H1 (cell line): ENCODE measurements at regions not wholly inside any gene's neighbourhood (a gene's known extent, or its start where the extent isn't known, plus 50 kb on each side); places are given as distances from the start of the nearest gene placed in this dataset.

Experiments
- CTCF ChIA-PET: fragments of 300-600 bp; sonication (Branson Sonifier 250); formaldehyde crosslinking; loops from one replicate; lab custom pipeline; 2021; ENCODE audit not compliant: partially characterized antibody; lab: Charles Lee
- POLR2A ChIA-PET: fragments of 300-600 bp; sonication (Branson Sonifier 250); formaldehyde crosslinking; loops from one replicate; lab custom pipeline; 2021; ENCODE audit warnings: inconsistent platforms; ENCODE audit not compliant: partially characterized antibody; lab: Charles Lee
- DNase-seq, 2 experiments: peaks; one replicate each; pipeline versions ENCODE4 v3.0.0 to v3.0.0-alpha.2; 2010 to 2022; ENCODE audit warnings: low spot score in 2 of 2, low read depth in 1 of 2, mixed read lengths in 1 of 2
- FAIRE-seq: peaks from 2 replicates; lab custom pipeline; 2011; peaks lifted over from hg19 to GRCh38; lab: Jason Lieb, UNC
- H2AFZ ChIP-seq: 2 replicates; pipeline ENCODE4 v1.8.1; 2012; ENCODE audit warnings: low read length, inconsistent platforms
- H2AK5ac ChIP-seq: 2 replicates; pipeline ENCODE4 v1.6.1; 2013; ENCODE audit warnings: low read depth, low read length
- H2BK120ac ChIP-seq: replicated peaks from 2 replicates; pipeline ENCODE3; 2013; ENCODE audit warnings: low read depth, low read length, inconsistent platforms
- H2BK12ac ChIP-seq: 2 replicates; pipeline ENCODE4 v1.6.1; 2013; ENCODE audit warnings: low read depth, low read length
- H2BK15ac ChIP-seq: 2 replicates; pipeline ENCODE4 v1.6.1; 2013; ENCODE audit warnings: low read length
- H2BK20ac ChIP-seq: 2 replicates; pipeline ENCODE4 v1.6.1; 2013; ENCODE audit warnings: low read length
- H2BK5ac ChIP-seq: 2 replicates; pipeline ENCODE4 v1.6.1; 2013; ENCODE audit warnings: low read depth, low read length
- H3K14ac ChIP-seq: 2 replicates; pipeline ENCODE4 v1.6.1; 2013; ENCODE audit warnings: inconsistent platforms; ENCODE audit not compliant: insufficient read length
- H3K18ac ChIP-seq: 2 replicates; pipeline ENCODE4 v1.6.1; 2013; ENCODE audit warnings: low read length; ENCODE audit errors: extremely low read depth
- H3K23ac ChIP-seq: 2 replicates; pipeline ENCODE4 v1.6.1; 2013; ENCODE audit warnings: inconsistent platforms; ENCODE audit not compliant: insufficient read length
- H3K23me2 ChIP-seq: 2 replicates; pipeline ENCODE4 v1.6.1; 2013; ENCODE audit warnings: low read depth, low read length
- H3K27ac ChIP-seq: 2 replicates; pipeline ENCODE4 v1.6.1; 2011; ENCODE audit warnings: low read depth, low read length, inconsistent platforms
- H3K27me3 ChIP-seq, 4 experiments: replicated peaks in 1 of 4; 1 replicate in 1 of 4; 2 replicates in 3 of 4; pipeline versions ENCODE4 v1.6.1 to v1.8.1; 2011 to 2013; ENCODE audit warnings: low read length in 3 of 4, mild to moderate bottlenecking in 3 of 4, inconsistent platforms in 2 of 4, mixed read lengths in 2 of 4, moderate library complexity in 1 of 4; ENCODE audit not compliant: control insufficient read depth in 3 of 4, insufficient read depth in 3 of 4; ENCODE audit errors: extremely low read depth in 1 of 4
- H3K36me3 ChIP-seq, 4 experiments: 2 replicates each; pipeline versions ENCODE4 v1.6.1 to v1.8.1; 2011 to 2013; ENCODE audit warnings: mild to moderate bottlenecking in 4 of 4, low read length in 3 of 4, moderate library complexity in 2 of 4, control low read depth in 1 of 4, inconsistent platforms in 1 of 4; ENCODE audit not compliant: insufficient read depth in 4 of 4, control insufficient read depth in 2 of 4
- H3K4ac ChIP-seq: replicated peaks from 2 replicates; pipeline ENCODE3; 2013; ENCODE audit warnings: low read length, low read depth, mixed read lengths, inconsistent platforms; ENCODE audit not compliant: insufficient read length
- H3K4me1 ChIP-seq, 4 experiments: replicated peaks in 1 of 4; 1 replicate in 1 of 4; 2 replicates in 3 of 4; pipeline versions ENCODE4 v1.6.1 to v1.8.1; 2011 to 2013; ENCODE audit warnings: low read length in 3 of 4, inconsistent platforms in 2 of 4, mixed read lengths in 1 of 4; ENCODE audit not compliant: insufficient read depth in 4 of 4, control insufficient read depth in 3 of 4
- H3K4me2 ChIP-seq, 2 experiments: 2 replicates each; pipeline versions ENCODE4 v1.6.1 to v1.8.1; 2011 to 2013; ENCODE audit warnings: low read depth in 2 of 2, low read length in 2 of 2, control low read depth in 1 of 2, inconsistent platforms in 1 of 2, mild to moderate bottlenecking in 1 of 2; ENCODE audit not compliant: insufficient read depth in 1 of 2
- H3K4me3 ChIP-seq, 4 experiments: fragments of 200-600, 300-600 bp in 1 of 4; sonication (generic), shearing (Covaris generic), sonication (Bioruptor Twin) in 1 of 4; 2 replicates each; pipeline versions ENCODE4 v1.5.1 to v1.8.1; 2011 to 2016; ENCODE audit warnings: low read length in 4 of 4, low read depth in 3 of 4, control low read depth in 2 of 4, inconsistent platforms in 2 of 4, mild to moderate bottlenecking in 2 of 4, mixed read lengths in 1 of 4, moderate library complexity in 1 of 4; ENCODE audit not compliant: insufficient read depth in 2 of 4; ENCODE audit errors: extremely low read depth in 1 of 4
- H3K56ac ChIP-seq: replicated peaks from 2 replicates; pipeline ENCODE3; 2013; ENCODE audit warnings: low read depth, mild to moderate bottlenecking, mixed read lengths, low read length, inconsistent platforms; ENCODE audit not compliant: insufficient read length
- H3K79me1 ChIP-seq: 2 replicates; pipeline ENCODE4 v1.6.1; 2013; ENCODE audit warnings: low read depth, low read length, control low read depth
- H3K79me2 ChIP-seq, 2 experiments: 2 replicates each; pipeline versions ENCODE4 v1.6.1 to v1.8.1; 2012 to 2013; ENCODE audit warnings: low read length in 2 of 2, mild to moderate bottlenecking in 2 of 2, inconsistent platforms in 1 of 2; ENCODE audit not compliant: insufficient read depth in 2 of 2, control insufficient read depth in 1 of 2
- H3K9ac ChIP-seq, 4 experiments: replicated peaks in 1 of 4; 1 replicate in 1 of 4; 2 replicates in 3 of 4; pipeline versions ENCODE4 v1.6.1 to v1.8.1; 2011 to 2013; ENCODE audit warnings: low read depth in 3 of 4, low read length in 3 of 4, control low read depth in 2 of 4, mild to moderate bottlenecking in 2 of 4, moderate library complexity in 2 of 4, inconsistent platforms in 1 of 4; ENCODE audit errors: extremely low read depth in 1 of 4
- H3K9me3 ChIP-seq, 2 experiments: 2 replicates each; pipeline versions ENCODE4 v1.6.1 to v1.8.1; 2012 to 2013; ENCODE audit warnings: mild to moderate bottlenecking in 2 of 2, moderate library complexity in 2 of 2, control low read depth in 1 of 2, inconsistent platforms in 1 of 2, low read depth in 1 of 2, low read length in 1 of 2, mixed read lengths in 1 of 2; ENCODE audit not compliant: insufficient read depth in 2 of 2
- H4K20me1 ChIP-seq, 2 experiments: replicated peaks in 1 of 2; 2 replicates each; pipeline versions ENCODE3 to v1.8.1; 2011 to 2013; ENCODE audit warnings: inconsistent platforms in 2 of 2, low read length in 2 of 2, mild to moderate bottlenecking in 1 of 2; ENCODE audit not compliant: insufficient read depth in 2 of 2, control insufficient read depth in 1 of 2
- H4K5ac ChIP-seq: 2 replicates; pipeline ENCODE4 v1.6.1; 2013; ENCODE audit warnings: low read length, low read depth, mixed read lengths, inconsistent platforms; ENCODE audit not compliant: insufficient read length
- H4K8ac ChIP-seq: 2 replicates; pipeline ENCODE4 v1.8.0; 2013; ENCODE audit warnings: mild to moderate bottlenecking, moderate library complexity, low read length, inconsistent platforms; ENCODE audit not compliant: insufficient read depth; ENCODE audit errors: extremely low read depth
- H4K91ac ChIP-seq: replicated peaks from 2 replicates; pipeline ENCODE3; 2013; ENCODE audit warnings: low read length, mixed read lengths, inconsistent platforms; ENCODE audit not compliant: insufficient read length
- SRF ChIP-seq: IDR thresholded peaks from 2 replicates; pipeline ENCODE4 v1.6.1; 2011; ENCODE audit warnings: mild to moderate bottlenecking, low read depth, low read length, moderate library complexity
- WGBS, 2 experiments: shearing (Covaris generic) in 1 of 2; methylation state at CpG; one replicate each; pipeline versions ENCODE4 v1.1.6 to v1.1.7; 2013 to 2015; ENCODE audit warnings: low lambda C conversion rate in 2 of 2, mixed read lengths in 2 of 2, inconsistent platforms in 1 of 2, low coverage in 1 of 2, missing lambda C conversion rate in 1 of 2; ENCODE audit not compliant: insufficient replicate concordance in 2 of 2, insufficient coverage in 1 of 2, insufficient read length in 1 of 2; ENCODE audit errors: extremely low coverage in 1 of 2, missing lambda C conversion rate in 1 of 2; 5-methylcytosine and 5-hydroxymethylcytosine counted together
- TF ChIP-seq, protein P1 (sequence below): IDR thresholded peaks from 2 replicates; pipeline ENCODE4 v1.6.1; 2011; ENCODE audit warnings: low read length, improper control_type of control experiment

DNA sequence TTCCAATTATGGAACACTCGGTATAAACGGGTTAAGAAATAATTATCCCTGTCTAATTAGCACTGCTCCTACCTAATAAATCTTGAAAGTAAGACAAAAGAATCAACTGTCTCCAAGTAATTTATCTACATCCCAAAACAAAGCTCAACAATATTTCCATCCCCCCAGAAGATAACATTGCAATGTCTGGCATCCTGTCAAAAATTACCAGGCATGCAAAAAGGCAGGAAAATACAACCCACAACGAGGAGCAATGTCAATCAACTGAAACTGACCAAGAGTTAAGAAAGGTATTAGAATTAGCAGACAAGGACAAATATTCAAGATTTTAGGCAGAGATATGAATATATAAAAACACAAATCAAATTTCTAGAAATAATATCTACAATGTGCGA is 84.5 kb upstream of the SVIL start:
- no peak overlapping the region for H3K4me2 ChIP-seq
- TF ChIP-seq, protein P1, sequence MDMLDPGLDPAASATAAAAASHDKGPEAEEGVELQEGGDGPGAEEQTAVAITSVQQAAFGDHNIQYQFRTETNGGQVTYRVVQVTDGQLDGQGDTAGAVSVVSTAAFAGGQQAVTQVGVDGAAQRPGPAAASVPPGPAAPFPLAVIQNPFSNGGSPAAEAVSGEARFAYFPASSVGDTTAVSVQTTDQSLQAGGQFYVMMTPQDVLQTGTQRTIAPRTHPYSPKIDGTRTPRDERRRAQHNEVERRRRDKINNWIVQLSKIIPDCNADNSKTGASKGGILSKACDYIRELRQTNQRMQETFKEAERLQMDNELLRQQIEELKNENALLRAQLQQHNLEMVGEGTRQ = no peak
- TF ChIP-seq SRF = no peak
- TF ChIP-seq, all 59 proteins: peak for 0
- FAIRE-seq (no peak), DNase-seq (no peak)
- H2BK5ac ChIP-seq = no peak overlapping the region
- no peak overlapping the region for H4K91ac ChIP-seq
- ChIA-PET POLR2A (interaction anchor here (0.6 to 1.1 kb wide), 2 partner anchors 7 to 9 kb away, joined by 3 to 4 read pairs; no protein-coding TSS in a partner anchor), CTCF (no interaction called here)
- H3K4me1 ChIP-seq = no peaks in the 10 kb centered on the region
- H3K79me1 ChIP-seq = no peaks in the 10 kb centered on the region; the same call in 1 of the 2 replicates
- no peak overlapping the region for H2BK120ac ChIP-seq
- WGBS, 2 experiments = 90% methylated on average over 4 of the region's 4 CpGs; no CpG with 5 or more reads in 1 of the 2 experiments
- H3K23ac ChIP-seq = no peak overlapping the region
- H2AK5ac ChIP-seq = no peak overlapping the region
- H3K4ac ChIP-seq = no peak overlapping the region
- no peak overlapping the region for H3K4me3 ChIP-seq
- H4K5ac ChIP-seq = no peak overlapping the region
- no peaks in the 10 kb centered on the region for H4K20me1 ChIP-seq
- H3K27ac ChIP-seq = no peak overlapping the region
- peaks cover 3 to 13% of the 10 kb centered on the region in 2 experiments; a peak in 2 of 4 replicates for H3K9me3 ChIP-seq
- H3K23me2 ChIP-seq = no peaks in the 10 kb centered on the region
- H3K36me3 ChIP-seq = no peaks in the 10 kb centered on the region; a peak in 1 of 8 replicates
- no peak overlapping the region for H2BK12ac ChIP-seq
- no peak overlapping the region for H3K18ac ChIP-seq
- no peak overlapping the region for H3K9ac ChIP-seq
- H3K79me2 ChIP-seq = peaks cover 0 to 28% of the 10 kb centered on the region in 2 experiments; a peak in 2 of 4 replicates
- no peak overlapping the region for H2BK20ac ChIP-seq
- H3K56ac ChIP-seq = no peak overlapping the region
- no peak overlapping the region for H3K14ac ChIP-seq
- H4K8ac ChIP-seq = no peak overlapping the region
- H2BK15ac ChIP-seq = no peak overlapping the region
- H2AFZ ChIP-seq = no peak overlapping the region
- no peaks in the 10 kb centered on the region for H3K27me3 ChIP-seq
